ENCODE measurements at regions not wholly inside any gene's neighbourhood (a gene's known extent, or its start where the extent isn't known, plus 50 kb on each side); places are given as distances from the start of the nearest gene placed in this dataset.
A peak's percentile ranks its signal among the peaks of the same experiment; 100 is the strongest.

DNA sequence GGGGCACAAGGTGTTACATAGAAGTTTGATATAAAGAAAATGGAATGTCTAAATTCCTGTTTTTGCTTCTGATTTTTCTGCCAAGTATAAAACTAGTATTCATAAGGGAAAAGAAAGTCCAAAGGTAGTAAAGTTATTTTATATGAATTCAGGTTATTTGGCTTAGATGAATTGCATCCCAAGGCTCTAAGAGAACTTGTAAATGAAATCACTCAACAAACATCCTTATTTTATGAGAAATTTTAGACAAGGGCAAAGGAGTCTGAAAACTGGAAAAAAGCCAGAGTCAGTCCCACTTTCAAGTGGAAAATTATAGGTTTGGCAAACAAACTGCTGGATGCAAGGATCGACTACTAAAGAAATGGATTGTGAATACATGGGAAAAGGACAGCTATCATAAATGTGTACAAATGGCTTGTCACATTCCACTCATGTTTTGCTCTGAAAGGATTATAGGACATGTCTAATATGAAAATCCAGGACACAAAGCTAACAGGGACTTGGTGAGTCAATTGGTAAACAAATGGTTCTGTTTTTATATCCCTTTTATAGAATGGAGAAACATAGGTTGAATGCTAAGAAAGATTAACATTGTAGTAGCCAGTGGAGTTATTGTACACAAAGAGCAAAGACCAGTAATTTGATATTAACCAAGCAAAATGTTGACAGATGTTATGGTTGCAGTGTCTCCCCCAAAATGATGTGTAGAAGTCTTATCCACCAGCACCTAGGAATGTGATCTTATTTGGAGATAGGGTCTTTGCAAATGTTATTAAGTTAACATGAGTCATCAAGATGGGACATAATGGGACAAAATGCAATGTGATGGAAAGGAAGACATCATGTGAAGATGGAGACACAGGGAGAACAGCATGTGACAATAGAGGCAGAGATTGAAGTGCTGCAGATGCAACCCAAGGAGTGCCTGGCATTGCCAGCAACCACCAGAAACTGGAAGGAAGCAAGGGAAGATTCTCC lies 495.7 kb downstream of the TLE1 start:
- no peaks in the 10 kb centered on the region for H3K36me3 ChIP-seq
- no peak for DNase-seq
- intact Hi-C loops (cut with DNase I), result no loop called here
- H3K4me3 ChIP-seq, result no peak overlapping the region
- peaks cover 0 to 5% (median 0%) of the 10 kb centered on the region in 4 donors for H3K9me3 ChIP-seq
- H3K27ac ChIP-seq, result no peak overlapping the region
- H3K4me1 ChIP-seq, result no peaks in the 10 kb centered on the region
- no peak for TF ChIP-seq POLR2A (IDR thresholded peaks at IDR 0.05)
- H3K27me3 ChIP-seq, result no peaks in the 10 kb centered on the region
- WGBS, 2 donors, result 11 to 53% methylated on average over 1 of the region's 1 CpG

DNA sequence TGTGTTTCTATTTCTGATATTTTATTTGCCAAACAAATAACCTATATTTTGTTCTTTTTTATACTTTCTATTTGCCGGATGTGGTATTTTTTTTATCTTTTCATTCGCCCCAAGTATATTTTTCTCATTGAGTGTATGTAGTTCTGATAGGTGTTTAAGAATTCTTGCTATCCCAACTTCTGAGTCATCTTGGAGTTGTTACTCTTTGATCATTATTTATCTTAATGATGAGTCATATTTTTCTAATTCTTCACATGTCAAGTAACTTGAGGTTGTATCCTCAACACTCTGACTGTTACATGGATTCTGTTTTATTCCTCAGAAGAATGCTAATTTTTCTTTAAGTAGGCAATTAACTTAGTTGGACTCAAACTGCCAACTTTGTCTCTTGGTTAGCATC lies 498.1 kb downstream of the TLE1 start:
- H3K27me3 ChIP-seq, result no peaks in the 10 kb centered on the region
- intact Hi-C loops (cut with DNase I), result no loop called here
- peaks cover 0 to 5% (median 0%) of the 10 kb centered on the region in 4 donors for H3K9me3 ChIP-seq

DNA sequence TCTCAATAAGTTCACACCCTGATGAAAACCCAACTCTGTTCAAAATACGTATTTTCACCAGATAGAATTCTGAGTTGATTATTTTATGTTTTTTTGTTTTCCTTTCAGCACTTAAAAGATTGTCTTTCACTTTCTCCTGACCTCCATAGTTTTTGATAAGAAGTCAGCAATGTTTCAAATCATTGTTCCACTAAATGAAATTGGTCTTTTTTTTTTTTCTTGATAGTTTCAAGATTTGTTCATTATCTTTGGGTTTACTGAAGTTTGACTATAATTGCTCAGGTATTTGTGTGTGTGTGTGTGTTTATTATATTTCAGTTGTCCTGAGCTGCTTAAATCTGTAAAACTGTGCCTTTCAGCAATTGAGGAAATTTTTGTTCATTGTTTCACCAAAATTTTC lies 498.7 kb downstream of the TLE1 start:
- H3K4me1 ChIP-seq, result no peaks in the 10 kb centered on the region
- H3K9me3 ChIP-seq, result peaks cover 0 to 5% (median 0%) of the 10 kb centered on the region in 4 donors
- H3K27ac ChIP-seq, result no peak overlapping the region
- WGBS, 2 donors, result 80 to 93% methylated on average over 1 of the region's 1 CpG
- DNase-seq, result no peak
- no peaks in the 10 kb centered on the region for H3K36me3 ChIP-seq
- intact Hi-C loops (cut with DNase I), result no loop called here
- H3K4me3 ChIP-seq, result no peak overlapping the region
- H3K27me3 ChIP-seq, result no peaks in the 10 kb centered on the region
- TF ChIP-seq POLR2A (IDR thresholded peaks at IDR 0.05) (no peak), EP300 (IDR thresholded peaks at IDR 0.05) (no peak), POLR2AphosphoS5 (IDR thresholded peaks at IDR 0.05) (no peak)
- TF ChIP-seq, protein P1, sequence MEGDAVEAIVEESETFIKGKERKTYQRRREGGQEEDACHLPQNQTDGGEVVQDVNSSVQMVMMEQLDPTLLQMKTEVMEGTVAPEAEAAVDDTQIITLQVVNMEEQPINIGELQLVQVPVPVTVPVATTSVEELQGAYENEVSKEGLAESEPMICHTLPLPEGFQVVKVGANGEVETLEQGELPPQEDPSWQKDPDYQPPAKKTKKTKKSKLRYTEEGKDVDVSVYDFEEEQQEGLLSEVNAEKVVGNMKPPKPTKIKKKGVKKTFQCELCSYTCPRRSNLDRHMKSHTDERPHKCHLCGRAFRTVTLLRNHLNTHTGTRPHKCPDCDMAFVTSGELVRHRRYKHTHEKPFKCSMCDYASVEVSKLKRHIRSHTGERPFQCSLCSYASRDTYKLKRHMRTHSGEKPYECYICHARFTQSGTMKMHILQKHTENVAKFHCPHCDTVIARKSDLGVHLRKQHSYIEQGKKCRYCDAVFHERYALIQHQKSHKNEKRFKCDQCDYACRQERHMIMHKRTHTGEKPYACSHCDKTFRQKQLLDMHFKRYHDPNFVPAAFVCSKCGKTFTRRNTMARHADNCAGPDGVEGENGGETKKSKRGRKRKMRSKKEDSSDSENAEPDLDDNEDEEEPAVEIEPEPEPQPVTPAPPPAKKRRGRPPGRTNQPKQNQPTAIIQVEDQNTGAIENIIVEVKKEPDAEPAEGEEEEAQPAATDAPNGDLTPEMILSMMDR (IDR thresholded peaks at IDR 0.05), result no peak

More for the DNA sequence above, 498.1 kb downstream of the TLE1 start:
- no peaks in the 10 kb centered on the region for H3K4me1 ChIP-seq
- no peaks in the 10 kb centered on the region for H3K36me3 ChIP-seq
- DNase-seq, result no peak
- no peak overlapping the region for H3K4me3 ChIP-seq
- WGBS, 2 donors, result 95 to 97% methylated on average over 2 of the region's 2 CpGs
- TF ChIP-seq POLR2AphosphoS5 (IDR thresholded peaks at IDR 0.05) (no peak), POLR2A (IDR thresholded peaks at IDR 0.05) (no peak), EP300 (IDR thresholded peaks at IDR 0.05) (no peak)
- TF ChIP-seq, protein P1 (IDR thresholded peaks at IDR 0.05), result no peak
- no peak overlapping the region for H3K27ac ChIP-seq

DNA sequence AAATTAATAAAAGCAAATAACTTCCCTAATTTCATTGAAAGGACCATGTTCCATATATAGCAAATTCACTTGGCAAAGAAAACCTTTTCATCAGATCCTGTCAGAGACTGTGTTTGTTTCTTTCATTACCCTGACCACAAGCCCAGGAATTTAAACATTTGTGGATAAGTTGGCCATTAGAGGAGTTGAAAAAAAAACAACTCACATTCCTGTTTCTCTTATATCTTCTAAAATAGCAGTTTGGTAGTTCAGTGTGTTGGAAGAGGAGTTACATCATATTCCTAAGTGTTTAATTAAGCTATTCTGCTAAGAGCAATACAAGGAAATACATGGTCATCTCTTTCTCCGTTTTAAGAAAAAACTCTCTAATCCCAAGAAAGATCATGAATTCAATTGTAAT lies 505.6 kb downstream of the TLE1 start:
- intact Hi-C loops (cut with DNase I), result no loop called here
- no peaks in the 10 kb centered on the region for H3K9me3 ChIP-seq
- H3K36me3 ChIP-seq, result no peaks in the 10 kb centered on the region
- no peaks in the 10 kb centered on the region for H3K27me3 ChIP-seq
- H3K4me3 ChIP-seq, result no peak overlapping the region
- no peak for TF ChIP-seq POLR2AphosphoS5 (IDR thresholded peaks at IDR 0.05)
- no peak for TF ChIP-seq EP300 (IDR thresholded peaks at IDR 0.05)
- TF ChIP-seq POLR2A (IDR thresholded peaks at IDR 0.05), result no peak
- TF ChIP-seq, protein P1 (IDR thresholded peaks at IDR 0.05), result no peak
- DNase-seq, result no peak
- 70 to 83% methylated on average over 1 of the region's 1 CpG for WGBS, 2 donors
- peaks cover 0 to 19% (median 8%) of the 10 kb centered on the region in 4 donors for H3K4me1 ChIP-seq
- peak overlapping the region in 1 of 4 donors; percentile 28 for H3K27ac ChIP-seq

- Histone ChIP-seq H3K36me3 (no peaks in the 10 kb centered on the region), H3K4me1 (peaks cover 0 to 19% (median 8%) of the 10 kb centered on the region in 4 donors), H3K4me3 (no peak overlapping the region), H3K27me3 (no peaks in the 10 kb centered on the region), H3K9me3 (no peaks in the 10 kb centered on the region), H3K27ac (peak overlapping the region in 1 of 4 donors; percentile 35)
- DNase-seq, result no peak
- intact Hi-C loops (cut with DNase I), result no loop called here
- no peak for TF ChIP-seq POLR2AphosphoS5 (IDR thresholded peaks at IDR 0.05)
- no peak for TF ChIP-seq POLR2A (IDR thresholded peaks at IDR 0.05)
- no peak for TF ChIP-seq EP300 (IDR thresholded peaks at IDR 0.05)
- TF ChIP-seq, protein P1 (IDR thresholded peaks at IDR 0.05), result no peak
- WGBS, 2 donors, result 28 to 48% methylated on average over 1 of the region's 1 CpG
Measured at GRCh38 chr9:81182431-81182830, 506.9 kb downstream of the TLE1 start.

All from sigmoid colon (tissue), 6 donors.